HUES48 (cell line): ENCODE measurements at regions not wholly inside any gene's neighbourhood (a gene's known extent, or its start where the extent isn't known, plus 50 kb on each side); places are given as distances from the start of the nearest gene placed in this dataset.

Source experiments
- H3K27ac ChIP-seq: one replicate; pipeline ENCODE4 v1.7.0; 2013; ENCODE audit warnings: low read depth, low read length, inconsistent platforms
- H3K27me3 ChIP-seq: 2 replicates; pipeline ENCODE4 v1.6.1; 2013; ENCODE audit warnings: mild to moderate bottlenecking, low read length; ENCODE audit not compliant: control insufficient read depth, insufficient read depth
- H3K36me3 ChIP-seq: 2 replicates; pipeline ENCODE4 v1.6.1; 2013; ENCODE audit warnings: low read length; ENCODE audit not compliant: control insufficient read depth, insufficient read depth
- H3K4me1 ChIP-seq: 2 replicates; pipeline ENCODE4 v1.6.1; 2013; ENCODE audit warnings: mild to moderate bottlenecking, low read length; ENCODE audit not compliant: control insufficient read depth, insufficient read depth
- H3K4me3 ChIP-seq: 2 replicates; pipeline ENCODE4 v1.5.1; 2013; ENCODE audit warnings: mild to moderate bottlenecking, low read depth, low read length
- H3K9ac ChIP-seq: 2 replicates; pipeline ENCODE4 v1.6.1; 2013; ENCODE audit warnings: mild to moderate bottlenecking, low read depth, low read length, moderate library complexity
- H3K9me3 ChIP-seq: 2 replicates; pipeline ENCODE4 v1.6.1; 2013; ENCODE audit warnings: low read length; ENCODE audit not compliant: control insufficient read depth, insufficient read depth

DNA sequence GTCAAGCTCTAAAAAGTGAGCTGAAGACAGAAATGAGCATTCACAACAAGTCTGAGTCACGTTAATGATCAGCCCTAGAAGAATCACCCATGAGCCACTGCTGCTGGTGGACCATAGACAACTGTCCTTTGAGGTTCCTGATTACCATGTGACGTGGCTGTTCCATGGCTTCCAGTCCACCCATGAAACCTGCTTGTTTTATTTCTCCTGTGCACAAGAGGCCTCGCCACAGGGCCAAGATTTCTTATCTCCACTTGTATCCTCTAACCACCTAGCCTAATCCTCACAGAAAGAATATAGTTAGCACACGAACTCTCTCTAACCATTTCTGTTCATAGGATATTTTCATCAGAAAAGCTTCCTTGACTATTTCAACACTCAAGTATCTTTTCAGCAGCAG lies 242.7 kb downstream of the MREG start:
- Histone ChIP-seq H3K27ac (peak overlapping the region; percentile 88), H3K9me3 (no peaks in the 10 kb centered on the region), H3K27me3 (no peaks in the 10 kb centered on the region), H3K36me3 (no peaks in the 10 kb centered on the region), H3K4me1 (peaks cover 13% of the 10 kb centered on the region), H3K4me3 (no peak overlapping the region), H3K9ac (no peak overlapping the region)

GRCh38 chr2:215769246-215769645 lies 244.1 kb downstream of the MREG start:
- Histone ChIP-seq H3K4me1 (peaks cover 13% of the 10 kb centered on the region), H3K9ac (no peak overlapping the region), H3K27ac (no peak overlapping the region), H3K9me3 (no peaks in the 10 kb centered on the region), H3K4me3 (no peak overlapping the region), H3K27me3 (no peaks in the 10 kb centered on the region), H3K36me3 (no peaks in the 10 kb centered on the region)

GRCh38 chr2:215767625-215768024 lies 245.7 kb downstream of the MREG start:
- Histone ChIP-seq H3K27me3 (no peaks in the 10 kb centered on the region), H3K9ac (no peak overlapping the region), H3K27ac (no peak overlapping the region), H3K9me3 (no peaks in the 10 kb centered on the region), H3K4me3 (no peak overlapping the region), H3K4me1 (peaks cover 12% of the 10 kb centered on the region), H3K36me3 (no peaks in the 10 kb centered on the region)

DNA sequence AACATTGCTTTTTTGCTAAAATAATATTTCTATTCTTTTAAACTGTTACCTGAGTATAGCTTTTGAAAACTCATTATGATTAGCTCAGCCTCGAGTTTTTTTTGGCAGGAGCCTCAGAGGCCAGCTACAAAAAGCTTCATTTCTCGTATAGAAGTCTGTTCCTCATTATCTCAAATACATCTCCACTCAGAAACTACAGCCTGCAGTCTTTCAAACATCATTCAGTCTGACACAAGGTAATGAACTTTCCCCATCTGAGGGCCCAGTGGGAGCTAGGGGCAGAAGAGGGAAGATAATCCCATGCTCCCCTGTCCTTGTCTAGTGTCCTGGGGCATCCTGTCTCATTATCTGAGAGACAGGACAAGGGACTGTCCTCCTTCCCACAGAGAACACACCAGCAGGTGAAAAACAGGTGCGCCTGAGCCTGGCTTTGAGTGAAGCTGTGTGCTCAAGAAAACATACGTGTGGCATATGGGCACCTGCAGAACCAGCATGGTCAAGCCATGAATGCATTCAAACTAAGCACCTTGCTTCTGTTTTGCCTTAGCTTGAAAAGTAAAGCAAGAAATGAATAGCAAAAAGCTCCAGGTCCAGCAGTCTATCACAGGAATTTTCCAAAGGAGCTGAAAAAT lies 247.5 kb downstream of the MREG start:
- Histone ChIP-seq H3K27me3 (no peaks in the 10 kb centered on the region), H3K4me1 (no peaks in the 10 kb centered on the region), H3K27ac (no peak overlapping the region), H3K36me3 (no peaks in the 10 kb centered on the region), H3K4me3 (no peak overlapping the region), H3K9me3 (no peaks in the 10 kb centered on the region), H3K9ac (no peak overlapping the region)

GRCh38 chr2:215764441-215765048 lies 248.8 kb downstream of the MREG start:
- Histone ChIP-seq H3K9me3 (no peaks in the 10 kb centered on the region), H3K4me1 (no peaks in the 10 kb centered on the region), H3K36me3 (no peaks in the 10 kb centered on the region), H3K9ac (no peak overlapping the region), H3K27me3 (no peaks in the 10 kb centered on the region), H3K27ac (no peak overlapping the region), H3K4me3 (no peak overlapping the region)

DNA sequence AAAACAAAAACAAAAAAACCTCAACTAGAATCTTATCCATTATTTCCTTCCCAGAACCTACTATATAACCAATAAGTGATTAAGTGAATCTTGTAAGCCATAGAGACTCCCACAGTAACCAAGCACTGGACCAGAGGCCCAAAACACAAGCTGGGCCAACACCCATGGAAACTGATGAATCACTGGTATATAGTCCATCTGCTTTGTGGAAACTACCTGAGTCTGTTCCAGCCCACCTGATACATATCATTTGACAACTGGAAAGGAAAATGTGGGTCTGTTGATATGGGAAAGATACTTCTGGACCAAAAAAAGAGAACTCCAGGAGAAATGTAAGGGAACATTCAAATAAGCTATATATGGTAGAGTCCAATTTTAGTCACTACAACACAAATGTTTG lies 252.8 kb downstream of the MREG start:
- H3K9ac ChIP-seq, result no peak overlapping the region
- no peak overlapping the region for H3K4me3 ChIP-seq
- H3K36me3 ChIP-seq, result no peaks in the 10 kb centered on the region
- H3K4me1 ChIP-seq, result no peaks in the 10 kb centered on the region
- H3K27ac ChIP-seq, result no peak overlapping the region
- H3K9me3 ChIP-seq, result no peaks in the 10 kb centered on the region
- no peaks in the 10 kb centered on the region for H3K27me3 ChIP-seq

DNA sequence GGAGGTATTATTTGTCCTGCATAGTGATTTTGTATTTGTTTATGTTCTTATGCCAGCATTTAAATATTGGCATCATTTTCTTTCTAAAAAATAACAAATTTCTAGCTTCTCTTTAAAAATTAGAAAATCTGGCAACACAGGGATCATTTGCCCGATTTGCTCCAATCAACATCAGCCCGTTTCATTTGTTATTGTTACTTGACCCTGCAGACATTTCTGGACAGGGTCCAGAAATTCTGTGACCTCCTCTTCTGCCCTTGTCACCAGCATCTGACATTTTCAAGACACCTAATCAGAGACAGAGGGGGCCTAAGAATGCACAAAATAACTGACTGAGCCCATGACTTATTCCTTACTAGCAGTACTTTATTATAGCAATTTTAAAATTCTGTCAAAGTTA lies 253.3 kb downstream of the MREG start:
- H3K9me3 ChIP-seq, result no peaks in the 10 kb centered on the region
- H3K4me3 ChIP-seq, result no peak overlapping the region
- no peaks in the 10 kb centered on the region for H3K4me1 ChIP-seq
- H3K9ac ChIP-seq, result no peak overlapping the region
- no peaks in the 10 kb centered on the region for H3K36me3 ChIP-seq
- no peak overlapping the region for H3K27ac ChIP-seq
- H3K27me3 ChIP-seq, result no peaks in the 10 kb centered on the region

DNA sequence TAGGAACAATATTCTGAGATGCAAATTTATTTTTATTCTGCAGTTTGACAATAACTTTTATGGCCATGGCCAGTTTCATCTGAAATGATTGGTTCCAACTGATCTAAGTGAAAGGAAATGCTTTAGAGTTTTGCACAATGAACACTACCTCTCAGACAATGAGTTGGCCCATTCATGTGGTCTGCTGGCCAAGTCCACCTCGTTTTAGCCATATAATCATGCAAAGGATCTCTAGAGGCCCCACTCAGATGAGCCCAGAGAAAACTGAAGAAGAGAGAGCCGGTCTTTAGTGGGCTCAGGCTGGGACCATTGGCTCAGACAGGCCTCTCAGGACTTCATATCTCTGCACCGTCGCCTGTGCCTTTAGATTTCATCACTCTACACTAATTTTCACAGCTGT lies 254.7 kb downstream of the MREG start:
- H3K27me3 ChIP-seq, result no peaks in the 10 kb centered on the region
- no peak overlapping the region for H3K4me3 ChIP-seq
- H3K4me1 ChIP-seq, result no peaks in the 10 kb centered on the region
- H3K36me3 ChIP-seq, result no peaks in the 10 kb centered on the region
- H3K27ac ChIP-seq, result no peak overlapping the region
- H3K9ac ChIP-seq, result no peak overlapping the region
- H3K9me3 ChIP-seq, result no peaks in the 10 kb centered on the region

GRCh38 chr2:215756346-215756730 lies 257.0 kb downstream of the MREG start:
- Histone ChIP-seq H3K4me3 (no peak overlapping the region), H3K9me3 (no peaks in the 10 kb centered on the region), H3K36me3 (no peaks in the 10 kb centered on the region), H3K4me1 (no peaks in the 10 kb centered on the region), H3K27ac (no peak overlapping the region), H3K27me3 (no peaks in the 10 kb centered on the region), H3K9ac (no peak overlapping the region)

- Histone ChIP-seq H3K27me3 (no peaks in the 10 kb centered on the region), H3K27ac (no peak overlapping the region), H3K9me3 (no peaks in the 10 kb centered on the region), H3K4me3 (no peak overlapping the region), H3K4me1 (no peaks in the 10 kb centered on the region), H3K9ac (no peak overlapping the region), H3K36me3 (no peaks in the 10 kb centered on the region)
Measured at GRCh38 chr2:215755641-215756345, 257.6 kb downstream of the MREG start.

GRCh38 chr2:215754546-215754945 lies 258.8 kb downstream of the MREG start:
- no peak overlapping the region for H3K9ac ChIP-seq
- H3K36me3 ChIP-seq, result no peaks in the 10 kb centered on the region
- no peaks in the 10 kb centered on the region for H3K9me3 ChIP-seq
- no peak overlapping the region for H3K4me3 ChIP-seq
- H3K27me3 ChIP-seq, result no peaks in the 10 kb centered on the region
- H3K27ac ChIP-seq, result no peak overlapping the region
- H3K4me1 ChIP-seq, result no peaks in the 10 kb centered on the region
